K562 (cell line): ENCODE measurements at regions not wholly inside any gene's neighbourhood (a gene's known extent, or its start where the extent isn't known, plus 50 kb on each side); places are given as distances from the start of the nearest gene placed in this dataset.

Experiments used
- EZH2 ChIP-seq: IDR thresholded peaks from 2 replicates; pipeline ENCODE4 v1.6.1; 2012; ENCODE audit warnings: low read depth, mild to moderate bottlenecking, inconsistent platforms, low read length, borderline replicate concordance
- POLR2A ChIP-seq: fragments of 450-650 bp; conservative IDR thresholded peaks from 2 replicates; pipeline ENCODE4 v1.6.1; 2016

DNA sequence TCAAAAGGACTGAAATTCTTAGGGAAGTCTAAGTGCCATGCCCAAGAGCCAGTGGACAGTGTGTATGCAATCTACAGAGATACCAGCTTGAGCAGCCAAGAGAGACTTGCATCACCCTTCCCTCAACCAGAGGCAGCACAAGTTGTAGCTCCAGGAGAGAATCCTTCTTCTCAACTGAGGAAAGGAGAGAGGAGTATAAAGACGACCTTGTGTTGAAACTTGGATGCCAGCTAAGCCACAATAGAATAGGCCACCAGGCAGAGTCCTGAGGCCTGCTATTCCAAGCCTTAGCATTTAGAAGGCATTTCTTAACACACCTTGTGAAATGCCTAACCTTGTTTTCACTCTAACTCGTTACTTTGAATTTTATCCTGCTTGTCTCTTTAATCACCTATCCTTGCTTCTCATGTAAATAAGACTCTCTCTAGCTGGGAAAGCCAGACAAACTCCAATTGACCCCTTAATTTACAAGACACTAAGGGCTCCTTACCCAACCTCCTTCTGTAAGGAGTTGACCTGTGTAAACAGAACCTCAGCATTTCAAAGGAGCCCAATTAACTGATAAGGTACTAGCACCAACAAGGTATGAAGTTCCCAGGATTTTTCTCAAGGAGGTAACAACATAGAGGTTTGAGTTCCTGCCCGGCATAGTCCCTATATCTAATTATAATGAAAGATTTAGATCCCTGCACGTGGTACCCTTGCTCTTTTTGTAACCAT is 738.8 kb downstream of the AMY1C start:
- TF ChIP-seq POLR2A (no peak), EZH2 (no peak)
